ENCODE measurements at regions not wholly inside any gene's neighbourhood (a gene's known extent, or its start where the extent isn't known, plus 50 kb on each side); places are given as distances from the start of the nearest gene placed in this dataset.

DNA sequence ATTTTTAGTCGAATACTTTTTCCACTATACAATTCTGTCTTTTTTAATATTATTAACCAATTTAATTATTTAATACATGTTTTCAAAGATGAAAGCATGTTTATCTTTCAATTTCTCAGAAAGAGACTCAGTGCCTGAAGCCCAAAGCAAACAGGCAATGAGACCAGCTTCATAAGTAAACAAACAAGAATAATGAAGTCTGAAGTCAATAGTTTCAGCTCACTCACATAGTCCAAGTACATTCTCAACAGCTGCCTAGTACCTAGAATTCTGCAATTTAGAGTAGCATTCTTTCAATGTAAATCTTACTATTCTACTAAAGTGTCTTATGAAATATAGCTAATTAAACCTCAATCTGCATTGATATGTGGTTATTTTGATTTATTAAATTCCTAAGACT, 626.5 kb upstream of the NRSN1 start:
- no peak for DNase-seq (ENCODE audit: low read depth)
- H3K4me3 ChIP-seq (replicated peaks; ENCODE audit: low read depth, low read length) = no peak overlapping the region
- TF ChIP-seq, protein P1, sequence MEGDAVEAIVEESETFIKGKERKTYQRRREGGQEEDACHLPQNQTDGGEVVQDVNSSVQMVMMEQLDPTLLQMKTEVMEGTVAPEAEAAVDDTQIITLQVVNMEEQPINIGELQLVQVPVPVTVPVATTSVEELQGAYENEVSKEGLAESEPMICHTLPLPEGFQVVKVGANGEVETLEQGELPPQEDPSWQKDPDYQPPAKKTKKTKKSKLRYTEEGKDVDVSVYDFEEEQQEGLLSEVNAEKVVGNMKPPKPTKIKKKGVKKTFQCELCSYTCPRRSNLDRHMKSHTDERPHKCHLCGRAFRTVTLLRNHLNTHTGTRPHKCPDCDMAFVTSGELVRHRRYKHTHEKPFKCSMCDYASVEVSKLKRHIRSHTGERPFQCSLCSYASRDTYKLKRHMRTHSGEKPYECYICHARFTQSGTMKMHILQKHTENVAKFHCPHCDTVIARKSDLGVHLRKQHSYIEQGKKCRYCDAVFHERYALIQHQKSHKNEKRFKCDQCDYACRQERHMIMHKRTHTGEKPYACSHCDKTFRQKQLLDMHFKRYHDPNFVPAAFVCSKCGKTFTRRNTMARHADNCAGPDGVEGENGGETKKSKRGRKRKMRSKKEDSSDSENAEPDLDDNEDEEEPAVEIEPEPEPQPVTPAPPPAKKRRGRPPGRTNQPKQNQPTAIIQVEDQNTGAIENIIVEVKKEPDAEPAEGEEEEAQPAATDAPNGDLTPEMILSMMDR (IDR thresholded peaks at IDR 0.05; ENCODE audit: low read length, missing control alignments) = no peak

DNA sequence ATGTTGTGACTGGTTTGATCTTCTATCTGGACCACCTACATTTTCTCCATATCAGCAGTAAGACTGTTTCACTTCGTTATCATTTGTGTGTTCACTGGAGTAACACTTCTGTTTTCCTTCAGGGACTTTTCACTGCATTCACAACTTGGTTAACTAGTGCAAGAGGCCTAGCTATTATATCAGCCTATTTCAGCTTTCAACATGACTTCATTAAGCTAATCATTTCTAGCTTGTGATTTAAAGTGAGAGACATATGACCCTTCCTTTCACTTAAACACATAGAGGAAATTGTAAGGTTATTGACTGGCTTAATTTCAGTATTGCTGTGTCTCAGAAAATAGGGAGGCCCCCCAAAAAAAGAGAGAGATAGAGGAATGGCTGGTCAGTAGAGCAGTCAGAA, 622.8 kb upstream of the NRSN1 start:
- H3K4me3 ChIP-seq (replicated peaks; ENCODE audit: low read depth, low read length) = no peak overlapping the region
- TF ChIP-seq, protein P1 (IDR thresholded peaks at IDR 0.05; ENCODE audit: low read length, missing control alignments) = no peak
- DNase-seq (ENCODE audit: low read depth) = no peak

DNA sequence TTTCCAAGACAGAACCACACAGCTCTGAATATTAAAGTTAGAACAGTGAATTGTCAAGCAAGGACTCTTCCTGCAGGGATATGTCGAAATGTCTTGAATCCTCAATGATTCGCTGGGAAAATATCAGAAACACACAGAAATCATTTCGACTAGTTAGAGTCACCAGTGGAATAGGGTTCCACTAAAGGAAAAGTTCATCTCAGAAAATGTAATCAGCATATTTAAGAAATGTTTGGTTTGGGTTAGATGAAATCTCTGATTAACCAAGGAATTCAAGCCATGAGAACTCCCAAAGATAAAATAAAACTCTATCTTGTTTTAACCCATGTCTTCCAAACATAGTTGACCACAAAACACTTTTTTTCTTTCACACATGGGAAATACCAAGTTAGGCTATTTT, 621.0 kb upstream of the NRSN1 start:
- DNase-seq (ENCODE audit: low read depth) = peak; percentile 14
- no peak overlapping the region for H3K4me3 ChIP-seq (replicated peaks; ENCODE audit: low read depth, low read length)
- TF ChIP-seq, protein P1 (IDR thresholded peaks at IDR 0.05; ENCODE audit: low read length, missing control alignments) = no peak

DNA sequence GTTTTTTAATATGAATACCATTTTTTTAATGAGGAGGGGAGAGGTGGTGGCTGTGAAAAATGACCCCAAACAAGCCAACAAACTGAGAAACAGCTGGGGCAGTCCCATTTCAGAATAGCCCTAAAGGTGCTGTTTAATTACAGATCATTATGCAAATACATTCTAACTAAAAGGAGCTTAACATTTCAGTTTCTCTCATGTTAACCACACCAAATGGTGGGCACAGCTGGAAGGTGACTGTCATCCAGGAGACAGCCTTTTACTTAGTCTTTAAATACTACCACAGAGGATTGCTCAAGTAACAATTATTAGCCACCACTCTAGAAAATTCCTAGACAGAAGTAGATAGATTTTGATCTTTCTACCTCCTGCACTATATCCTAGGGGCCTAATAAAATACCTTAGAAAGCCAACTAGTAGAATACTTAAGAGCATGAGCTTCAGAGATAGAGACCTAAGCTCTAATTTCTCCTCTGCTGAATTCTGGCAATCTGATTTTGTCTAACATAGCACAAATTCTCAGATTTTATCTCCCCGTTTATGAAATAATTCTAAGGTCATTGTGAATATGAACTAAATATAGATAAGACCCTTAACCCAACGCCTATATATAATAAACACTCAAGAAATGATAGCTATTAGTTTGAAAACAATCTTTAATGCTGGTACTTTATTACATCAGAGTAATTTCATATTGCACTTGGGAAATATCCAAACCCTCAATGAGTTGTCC, 615.1 kb upstream of the NRSN1 start:
- TF ChIP-seq, protein P1 (IDR thresholded peaks at IDR 0.05; ENCODE audit: low read length, missing control alignments) = no peak
- H3K4me3 ChIP-seq (replicated peaks; ENCODE audit: low read depth, low read length) = no peak overlapping the region
- DNase-seq (ENCODE audit: low read depth) = no peak

DNA sequence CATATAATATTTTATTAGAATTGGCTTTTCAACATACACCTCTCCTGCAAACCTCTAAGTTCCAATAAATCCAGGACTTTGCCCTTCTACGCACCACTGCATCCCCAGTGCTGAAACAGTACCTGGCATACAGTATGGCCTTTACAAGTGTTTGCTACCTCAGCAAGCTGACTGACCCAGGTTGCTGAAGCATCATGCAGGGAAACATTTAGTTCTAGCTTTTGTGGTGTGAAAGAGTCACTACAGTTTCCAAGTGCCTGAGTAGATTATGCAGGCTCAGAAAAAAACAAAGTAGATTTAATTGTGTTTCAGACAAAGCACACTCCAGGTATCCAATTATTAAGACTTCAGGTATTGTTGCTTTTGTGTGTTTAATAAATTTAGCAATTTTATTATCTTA, 614.2 kb upstream of the NRSN1 start:
- H3K4me3 ChIP-seq (replicated peaks; ENCODE audit: low read depth, low read length) = no peak overlapping the region
- no peak for DNase-seq (ENCODE audit: low read depth)
- TF ChIP-seq, protein P1 (IDR thresholded peaks at IDR 0.05; ENCODE audit: low read length, missing control alignments) = no peak

DNA sequence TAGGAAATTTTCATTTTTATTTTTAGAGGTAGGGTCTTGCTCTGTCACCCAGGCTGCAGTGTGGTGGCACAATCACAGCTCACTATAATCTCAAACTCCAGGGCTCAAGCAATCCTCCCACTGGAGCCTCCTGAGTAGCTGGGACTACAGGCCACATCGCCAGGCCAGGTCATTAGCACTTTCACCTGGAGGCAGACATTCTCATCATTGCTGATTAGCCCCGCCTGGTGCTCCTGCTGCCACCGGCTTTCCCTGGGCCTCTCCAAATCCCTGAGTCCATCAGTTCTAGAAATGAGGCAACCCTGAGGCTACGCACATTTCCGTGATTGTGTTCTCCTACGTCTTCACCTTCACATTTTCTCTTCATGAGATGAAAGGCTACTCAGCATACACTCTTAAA, 607.7 kb upstream of the NRSN1 start:
- DNase-seq (ENCODE audit: low read depth) = no peak
- TF ChIP-seq, protein P1 (IDR thresholded peaks at IDR 0.05; ENCODE audit: low read length, missing control alignments) = no peak

More for the DNA sequence above, 607.7 kb upstream of the NRSN1 start:
- H3K4me3 ChIP-seq (replicated peaks; ENCODE audit: low read depth, low read length) = no peak overlapping the region

Measured in fibroblast of pulmonary artery (primary cell).